Fibroblast of lung (primary cell): ENCODE measurements at regions not wholly inside any gene's neighbourhood (a gene's known extent, or its start where the extent isn't known, plus 50 kb on each side); places are given as distances from the start of the nearest gene placed in this dataset.

Experiments
- DNase-seq, 2 donors: peaks; one replicate each; pipeline versions ENCODE4 v3.0.0 to v3.0.0-alpha.2; 2010; ENCODE audit warnings: low read depth in 2 of 2
- H2AFZ ChIP-seq: 2 replicates; pipeline ENCODE4 v1.5.1; 2012; ENCODE audit warnings: low read length, control low read depth, inconsistent platforms
- H3K27ac ChIP-seq: 2 replicates; pipeline ENCODE4 v1.5.1; 2011; ENCODE audit warnings: low read length, control low read depth; ENCODE audit not compliant: insufficient read depth
- H3K27me3 ChIP-seq: 2 replicates; pipeline ENCODE4 v1.5.1; 2011; ENCODE audit warnings: mild to moderate bottlenecking, low read length; ENCODE audit not compliant: control insufficient read depth, insufficient read depth
- H3K36me3 ChIP-seq: 2 replicates; pipeline ENCODE4 v1.5.1; 2011; ENCODE audit warnings: low read length; ENCODE audit not compliant: control insufficient read depth, insufficient read depth
- H3K4me1 ChIP-seq: 2 replicates; pipeline ENCODE4 v1.5.1; 2011; ENCODE audit warnings: low read length; ENCODE audit not compliant: control insufficient read depth, insufficient read depth; ENCODE audit errors: extremely low read depth
- H3K4me2 ChIP-seq: 2 replicates; pipeline ENCODE4 v1.5.1; 2011; ENCODE audit warnings: low read length, control low read depth; ENCODE audit not compliant: insufficient read depth; ENCODE audit errors: extremely low read depth
- H3K4me3 ChIP-seq, 4 experiments: fragments of 200-600 bp in 1 of 4; sonication (generic) in 1 of 4; replicated peaks in 1 of 4; 2 replicates each; pipeline ENCODE4 v1.5.1; 2011 to 2016; ENCODE audit warnings: low read length in 4 of 4, low read depth in 3 of 4, mild to moderate bottlenecking in 3 of 4, control low read depth in 2 of 4, inconsistent platforms in 1 of 4, mixed read lengths in 1 of 4; ENCODE audit not compliant: insufficient read depth in 1 of 4; ENCODE audit errors: control extremely low read depth in 1 of 4
- H3K79me2 ChIP-seq: 2 replicates; pipeline ENCODE4 v1.5.1; 2012; ENCODE audit warnings: mild to moderate bottlenecking, low read length, inconsistent platforms; ENCODE audit not compliant: control insufficient read depth, insufficient read depth
- H3K9ac ChIP-seq: 2 replicates; pipeline ENCODE4 v1.5.1; 2011; ENCODE audit warnings: mild to moderate bottlenecking, low read length, control low read depth; ENCODE audit not compliant: insufficient read depth
- H3K9me3 ChIP-seq: 2 replicates; pipeline ENCODE4 v1.5.1; 2012; ENCODE audit warnings: low read depth, low read length; ENCODE audit not compliant: control insufficient read depth, insufficient read depth
- H4K20me1 ChIP-seq: 2 replicates; pipeline ENCODE4 v1.5.1; 2011; ENCODE audit warnings: low read length; ENCODE audit not compliant: control insufficient read depth, insufficient read depth; ENCODE audit errors: extremely low read depth
- EZH2 ChIP-seq: IDR thresholded peaks from 2 replicates; pipeline ENCODE4 v1.5.1; 2012; ENCODE audit warnings: low read length, control low read depth, mild to moderate bottlenecking; ENCODE audit errors: missing control alignments
- TF ChIP-seq, protein P1 (sequence below), 2 donors: IDR thresholded peaks in 1 of 2; conservative IDR thresholded peaks in 1 of 2; 1 replicate in 1 of 2; 2 replicates in 1 of 2; pipeline ENCODE4 v1.5.1; 2011 to 2012; ENCODE audit warnings: low read length in 2 of 2, control low read depth in 1 of 2, inconsistent platforms in 1 of 2, low read depth in 1 of 2, mild to moderate bottlenecking in 1 of 2

DNA sequence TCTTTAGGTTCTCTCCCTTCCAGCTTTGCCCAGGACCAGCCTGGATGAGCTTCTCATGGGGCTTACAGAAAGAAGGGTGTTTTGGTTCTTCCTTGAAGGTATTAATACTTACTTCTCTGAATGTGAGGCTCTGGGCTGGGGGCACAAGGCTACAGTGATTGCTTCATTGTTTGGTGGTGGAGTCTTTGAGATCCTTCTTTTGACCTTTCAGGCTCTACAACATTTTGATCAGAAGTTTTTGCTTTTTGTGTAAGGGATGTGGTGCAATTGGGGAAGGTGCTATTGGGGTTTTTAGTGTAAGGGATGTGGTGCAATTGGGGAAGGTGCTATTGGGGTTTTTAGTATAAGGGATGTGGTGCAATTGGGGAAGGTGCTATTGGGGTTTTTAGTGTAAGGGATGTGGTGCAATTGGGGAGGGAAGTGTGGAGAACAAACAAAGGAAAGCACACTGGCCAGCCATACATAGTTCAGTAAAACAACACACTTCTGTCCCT is 103.6 kb upstream of the IVNS1ABP start:
- Histone ChIP-seq H3K9ac (no peak overlapping the region), H3K79me2 (no peaks in the 10 kb centered on the region), H3K4me2 (no peak overlapping the region), H3K27ac (no peak overlapping the region), H2AFZ (no peak overlapping the region), H3K4me1 (no peaks in the 10 kb centered on the region), H3K9me3 (no peaks in the 10 kb centered on the region), H4K20me1 (no peaks in the 10 kb centered on the region), H3K27me3 (peaks cover 4% of the 10 kb centered on the region), H3K4me3 (no peak overlapping the region), H3K36me3 (no peaks in the 10 kb centered on the region)
- TF ChIP-seq EZH2, result no peak
- TF ChIP-seq, protein P1, sequence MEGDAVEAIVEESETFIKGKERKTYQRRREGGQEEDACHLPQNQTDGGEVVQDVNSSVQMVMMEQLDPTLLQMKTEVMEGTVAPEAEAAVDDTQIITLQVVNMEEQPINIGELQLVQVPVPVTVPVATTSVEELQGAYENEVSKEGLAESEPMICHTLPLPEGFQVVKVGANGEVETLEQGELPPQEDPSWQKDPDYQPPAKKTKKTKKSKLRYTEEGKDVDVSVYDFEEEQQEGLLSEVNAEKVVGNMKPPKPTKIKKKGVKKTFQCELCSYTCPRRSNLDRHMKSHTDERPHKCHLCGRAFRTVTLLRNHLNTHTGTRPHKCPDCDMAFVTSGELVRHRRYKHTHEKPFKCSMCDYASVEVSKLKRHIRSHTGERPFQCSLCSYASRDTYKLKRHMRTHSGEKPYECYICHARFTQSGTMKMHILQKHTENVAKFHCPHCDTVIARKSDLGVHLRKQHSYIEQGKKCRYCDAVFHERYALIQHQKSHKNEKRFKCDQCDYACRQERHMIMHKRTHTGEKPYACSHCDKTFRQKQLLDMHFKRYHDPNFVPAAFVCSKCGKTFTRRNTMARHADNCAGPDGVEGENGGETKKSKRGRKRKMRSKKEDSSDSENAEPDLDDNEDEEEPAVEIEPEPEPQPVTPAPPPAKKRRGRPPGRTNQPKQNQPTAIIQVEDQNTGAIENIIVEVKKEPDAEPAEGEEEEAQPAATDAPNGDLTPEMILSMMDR (conservative IDR thresholded peaks at IDR 0.05 in 1 of 2, IDR thresholded peaks at IDR 0.05 in 1 of 2; ENCODE audit: low read depth in 1 of 2, low read length in 2 of 2), result no peak
- no peak for DNase-seq

DNA sequence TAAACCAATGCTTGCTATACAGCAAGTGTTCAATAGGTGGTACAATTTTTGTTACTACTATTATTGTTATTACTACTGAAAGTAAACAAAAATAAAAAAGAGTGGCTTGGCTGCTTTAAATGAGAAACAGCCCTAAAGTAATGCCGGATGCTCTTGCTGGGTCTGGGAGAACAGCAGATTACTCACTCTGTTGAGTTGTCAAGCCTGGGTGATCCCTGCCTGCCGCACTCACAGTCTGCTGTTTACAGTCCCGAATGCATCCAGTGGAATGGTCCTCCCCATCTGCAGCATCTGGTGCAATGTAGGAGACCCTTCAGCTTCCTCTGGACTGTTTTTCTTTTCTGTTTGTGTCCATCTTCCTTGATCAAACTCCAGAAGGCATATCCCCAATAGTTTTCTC is 102.7 kb upstream of the IVNS1ABP start:
- Histone ChIP-seq H3K4me2 (no peak overlapping the region), H3K4me3 (no peak overlapping the region), H3K36me3 (no peaks in the 10 kb centered on the region), H3K27me3 (peaks cover 4% of the 10 kb centered on the region), H2AFZ (no peak overlapping the region), H4K20me1 (no peaks in the 10 kb centered on the region), H3K9me3 (no peaks in the 10 kb centered on the region), H3K9ac (no peak overlapping the region), H3K27ac (no peak overlapping the region), H3K4me1 (no peaks in the 10 kb centered on the region), H3K79me2 (no peaks in the 10 kb centered on the region)
- DNase-seq, result no peak
- TF ChIP-seq, protein P1 (conservative IDR thresholded peaks at IDR 0.05 in 1 of 2, IDR thresholded peaks at IDR 0.05 in 1 of 2; ENCODE audit: low read depth in 1 of 2, low read length in 2 of 2), result no peak
- TF ChIP-seq EZH2, result no peak

DNA sequence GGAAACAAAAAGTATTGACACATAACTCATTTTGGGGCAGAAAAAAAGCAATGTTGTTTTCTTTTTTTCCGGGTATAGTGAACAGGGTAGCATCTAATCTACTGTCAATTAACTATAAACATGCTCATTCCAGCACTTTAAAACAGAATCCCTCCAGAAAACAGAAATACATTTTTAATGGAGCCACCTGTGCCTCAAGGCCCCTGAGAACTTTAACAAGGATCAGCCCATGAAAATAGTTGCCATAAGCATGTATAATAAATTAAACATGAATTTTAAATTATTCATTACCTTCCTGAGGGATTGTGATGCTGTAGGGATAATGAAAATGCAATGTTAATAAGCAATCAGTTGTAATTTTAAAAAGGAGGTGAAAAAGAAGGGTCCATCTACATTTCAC is 101.4 kb upstream of the IVNS1ABP start:
- no peak overlapping the region for H2AFZ ChIP-seq
- peaks cover 4% of the 10 kb centered on the region for H3K27me3 ChIP-seq
- no peak overlapping the region for H3K9ac ChIP-seq
- H3K36me3 ChIP-seq, result no peaks in the 10 kb centered on the region
- TF ChIP-seq, protein P1 (conservative IDR thresholded peaks at IDR 0.05 in 1 of 2, IDR thresholded peaks at IDR 0.05 in 1 of 2; ENCODE audit: low read depth in 1 of 2, low read length in 2 of 2), result no peak
- TF ChIP-seq EZH2, result no peak
- no peak for DNase-seq
- no peak overlapping the region for H3K4me3 ChIP-seq
- H3K79me2 ChIP-seq, result no peaks in the 10 kb centered on the region
- H3K4me2 ChIP-seq, result no peak overlapping the region
- H3K27ac ChIP-seq, result no peak overlapping the region
- no peaks in the 10 kb centered on the region for H3K9me3 ChIP-seq
- no peaks in the 10 kb centered on the region for H3K4me1 ChIP-seq
- H4K20me1 ChIP-seq, result no peaks in the 10 kb centered on the region
